OCI-LY1 (cell line): ENCODE measurements at regions not wholly inside any gene's neighbourhood (a gene's known extent, or its start where the extent isn't known, plus 50 kb on each side); places are given as distances from the start of the nearest gene placed in this dataset.

Experiments used
- H2AFZ ChIP-seq: fragments of 200-600 bp; sonication (generic), shearing (Covaris generic); 2 replicates; pipeline ENCODE4 v1.6.0; 2014; ENCODE audit warnings: antibody characterized with exemption, mild to moderate bottlenecking, low read length
- H3F3A ChIP-seq: fragments of 200-600 bp; sonication (generic), shearing (Covaris generic); 2 replicates; pipeline ENCODE4 v1.6.0; 2014; ENCODE audit warnings: mild to moderate bottlenecking, antibody characterized with exemption, low read length, moderate library complexity; ENCODE audit not compliant: insufficient read depth
- H3K27ac ChIP-seq: fragments of 200-600 bp; sonication (generic); 2 replicates; pipeline ENCODE4 v1.5.1; 2014; ENCODE audit warnings: low read length, mixed run types, mild to moderate bottlenecking, low read depth; ENCODE audit not compliant: poor library complexity, severe bottlenecking
- H3K27me3 ChIP-seq: fragments of 200-600 bp; sonication (generic); 2 replicates; pipeline ENCODE4 v1.6.0; 2014; ENCODE audit warnings: antibody characterized with exemption, mild to moderate bottlenecking, low read length, moderate library complexity; ENCODE audit not compliant: insufficient read depth
- H3K36me3 ChIP-seq: fragments of 200-600 bp; sonication (generic); 2 replicates; pipeline ENCODE4 v1.6.1; 2014; ENCODE audit warnings: mild to moderate bottlenecking, antibody characterized with exemption, low read length, moderate library complexity, mixed read lengths; ENCODE audit not compliant: insufficient read depth
- H3K4me1 ChIP-seq: fragments of 200-600 bp; sonication (generic); 2 replicates; pipeline ENCODE4 v1.5.1; 2014; ENCODE audit warnings: mild to moderate bottlenecking, low read length, moderate library complexity; ENCODE audit not compliant: insufficient read depth, severe bottlenecking
- H3K4me2 ChIP-seq: fragments of 200-600 bp; sonication (generic), shearing (Covaris generic); 2 replicates; pipeline ENCODE4 v1.6.1; 2014; ENCODE audit warnings: low read length
- H3K4me3 ChIP-seq: fragments of 200-600 bp; sonication (generic); 2 replicates; pipeline ENCODE4 v1.5.1; 2014; ENCODE audit warnings: low read length, low read depth, mild to moderate bottlenecking, mixed read lengths; ENCODE audit not compliant: poor library complexity, severe bottlenecking
- H3K79me2 ChIP-seq: fragments of 200-600 bp; shearing (Covaris generic); 2 replicates; pipeline ENCODE4 v1.6.1; 2016; ENCODE audit warnings: mixed run types, low read length, mixed read lengths; ENCODE audit not compliant: insufficient read depth
- H3K9ac ChIP-seq: fragments of 200-600 bp; sonication (generic), shearing (Covaris generic); 2 replicates; pipeline ENCODE4 v1.6.1; 2014; ENCODE audit warnings: mild to moderate bottlenecking, low read length, mixed read lengths
- H3K9me2 ChIP-seq: fragments of 200-600 bp; sonication (generic), shearing (Covaris generic); 2 replicates; pipeline ENCODE4 v1.6.1; 2014; ENCODE audit warnings: low read depth, mild to moderate bottlenecking, low read length, mixed read lengths
- H3K9me3 ChIP-seq: fragments of 200-600 bp; shearing (Covaris generic); 2 replicates; pipeline ENCODE4 v1.6.1; 2014; ENCODE audit warnings: low read length, mixed read lengths
- H4K20me1 ChIP-seq: fragments of 200-600 bp; sonication (generic), shearing (Covaris generic); 2 replicates; pipeline ENCODE4 v1.6.0; 2016; ENCODE audit warnings: mild to moderate bottlenecking, low read length; ENCODE audit not compliant: insufficient read depth
- CTCF ChIP-seq: fragments of 200-600 bp; sonication (generic), shearing (Covaris generic); IDR thresholded peaks from 2 replicates; pipeline ENCODE4 v1.5.1; 2017; ENCODE audit warnings: mild to moderate bottlenecking, antibody characterized with exemption, low read length, moderate library complexity, mixed read lengths
- EZH2 ChIP-seq: fragments of 200-600 bp; sonication (generic), shearing (Covaris generic); IDR thresholded peaks from 2 replicates; pipeline ENCODE4 v1.8.0; 2017; ENCODE audit warnings: borderline replicate concordance, mixed run types, mild to moderate bottlenecking, antibody characterized with exemption, low read length, moderate library complexity, mixed read lengths

GRCh38 chr11:20283475-20283874 is 80.0 kb upstream of the HTATIP2 start:
- H3K9ac ChIP-seq: no peak overlapping the region
- H3K9me2 ChIP-seq: no peaks in the 10 kb centered on the region
- H3K27ac ChIP-seq: no peak overlapping the region
- H3K36me3 ChIP-seq: no peaks in the 10 kb centered on the region
- H4K20me1 ChIP-seq: no peaks in the 10 kb centered on the region
- H3K79me2 ChIP-seq: no peaks in the 10 kb centered on the region
- H2AFZ ChIP-seq: no peak overlapping the region
- no peak overlapping the region for H3K4me2 ChIP-seq
- no peaks in the 10 kb centered on the region for H3K4me1 ChIP-seq
- H3F3A ChIP-seq: no peaks in the 10 kb centered on the region
- no peak for TF ChIP-seq EZH2
- no peak overlapping the region for H3K4me3 ChIP-seq
- H3K27me3 ChIP-seq: no peaks in the 10 kb centered on the region
- H3K9me3 ChIP-seq: no peaks in the 10 kb centered on the region

- no peak overlapping the region for H3K4me2 ChIP-seq
- no peaks in the 10 kb centered on the region for H3K4me1 ChIP-seq
- H2AFZ ChIP-seq: no peak overlapping the region
Observed at GRCh38 chr11:20278727-20279126, 84.8 kb upstream of the HTATIP2 start.

GRCh38 chr11:20277014-20277413 is 86.5 kb upstream of the HTATIP2 start:
- Histone ChIP-seq H3K9me3 (no peaks in the 10 kb centered on the region), H3F3A (no peaks in the 10 kb centered on the region), H2AFZ (no peak overlapping the region), H3K9ac (no peak overlapping the region), H3K36me3 (no peaks in the 10 kb centered on the region), H3K9me2 (no peaks in the 10 kb centered on the region), H3K4me1 (no peaks in the 10 kb centered on the region), H3K27ac (no peak overlapping the region), H3K27me3 (no peaks in the 10 kb centered on the region), H3K4me3 (no peak overlapping the region), H3K4me2 (no peak overlapping the region), H4K20me1 (no peaks in the 10 kb centered on the region), H3K79me2 (no peaks in the 10 kb centered on the region)
- TF ChIP-seq CTCF (no peak), EZH2 (no peak)

More at GRCh38 chr11:20278727-20279126, 84.8 kb upstream of the HTATIP2 start:
- Histone ChIP-seq H3F3A (no peaks in the 10 kb centered on the region), H3K27me3 (no peaks in the 10 kb centered on the region), H3K9me2 (no peaks in the 10 kb centered on the region), H3K79me2 (no peaks in the 10 kb centered on the region), H4K20me1 (no peaks in the 10 kb centered on the region), H3K9ac (no peak overlapping the region), H3K27ac (no peak overlapping the region), H3K9me3 (no peaks in the 10 kb centered on the region), H3K4me3 (no peak overlapping the region), H3K36me3 (no peaks in the 10 kb centered on the region)
- TF ChIP-seq CTCF (no peak), EZH2 (no peak)
